Right renal pelvis (tissue), 4 donors: ENCODE measurements at regions not wholly inside any gene's neighbourhood (a gene's known extent, or its start where the extent isn't known, plus 50 kb on each side); places are given as distances from the start of the nearest gene placed in this dataset.

Experiments used
- DNase-seq, 4 donors: peaks; one replicate each; pipeline ENCODE4 v3.0.0-alpha.2; 2013; ENCODE audit warnings: low read depth in 4 of 4, low spot score in 3 of 4, missing footprints in 1 of 4

DNA sequence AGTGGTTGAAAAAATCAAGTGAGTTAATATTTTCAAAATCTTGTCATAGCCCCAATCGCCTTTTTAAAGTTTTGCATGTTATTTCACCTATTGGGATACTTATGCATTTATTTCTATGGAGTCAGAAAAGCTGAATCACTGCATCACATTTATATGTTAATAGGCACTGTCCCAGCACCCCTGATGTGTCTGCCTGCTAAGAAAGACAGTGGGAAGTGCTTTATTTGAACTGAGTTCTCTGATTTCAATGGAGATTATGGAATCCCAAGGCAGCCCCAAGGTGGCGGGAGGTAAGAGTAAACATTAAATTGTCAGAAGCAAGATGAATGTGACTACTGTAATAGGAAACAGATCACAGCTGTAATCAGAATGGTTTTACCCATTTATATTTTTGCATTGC, 2225.7 kb downstream of the NCAM2 start:
- DNase-seq, result no peak

DNA sequence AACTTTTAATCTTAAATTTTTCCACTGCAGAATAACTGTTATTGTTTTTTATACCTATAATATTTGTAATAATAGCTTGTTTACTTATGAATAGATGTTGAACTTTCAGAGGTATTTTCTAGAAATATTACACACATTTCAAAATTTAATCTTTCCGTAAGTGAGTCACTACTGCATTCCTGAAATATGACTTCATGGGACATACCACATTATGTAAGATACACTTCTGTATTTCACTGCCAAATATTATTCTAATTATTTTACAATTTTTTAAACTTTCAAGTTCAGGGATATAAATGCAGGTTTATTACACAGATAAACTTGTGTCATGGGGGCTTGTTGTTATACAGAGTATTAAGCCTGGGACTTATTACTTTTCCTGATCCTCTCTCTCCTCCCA, 2220.5 kb downstream of the NCAM2 start:
- no peak for DNase-seq

DNA sequence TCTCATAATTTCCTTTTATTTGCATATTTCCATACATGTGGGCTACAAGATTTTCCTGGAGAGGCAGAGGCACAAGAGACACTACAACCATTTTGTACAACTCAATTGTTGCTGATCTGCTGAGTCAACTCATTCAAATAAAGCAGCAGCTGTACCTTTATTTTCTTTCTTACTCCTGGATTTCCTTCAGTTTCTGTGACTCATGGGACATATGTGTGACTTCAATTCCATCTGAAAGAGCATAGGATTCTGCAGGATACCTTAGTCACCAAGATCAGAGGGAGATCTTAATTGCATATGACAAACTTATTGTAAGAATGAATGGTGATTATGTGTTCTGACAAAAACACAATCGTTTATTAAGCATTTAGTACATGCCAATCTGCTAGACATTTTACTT, 2219.4 kb downstream of the NCAM2 start:
- no peak for DNase-seq

DNA sequence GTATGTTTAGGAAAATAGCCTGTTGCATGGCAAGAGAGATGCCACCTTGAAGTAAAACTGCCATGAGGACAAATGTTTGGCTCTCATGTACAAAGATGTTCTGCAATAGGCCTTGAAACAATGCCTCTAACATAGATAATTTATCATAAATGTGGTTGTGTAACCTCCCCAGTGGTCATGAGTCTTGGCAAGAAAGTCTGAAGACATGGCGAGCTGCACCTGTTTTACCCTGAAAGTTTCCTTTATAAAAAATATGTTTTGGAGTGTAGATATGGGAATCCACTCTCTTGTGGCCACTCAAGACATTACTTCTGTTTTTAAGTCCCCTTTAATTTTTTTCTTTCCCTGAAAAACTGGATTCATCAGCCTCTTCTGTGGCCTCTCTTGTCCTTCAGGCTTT, 2217.1 kb downstream of the NCAM2 start:
- no peak for DNase-seq
